Left ventricle myocardium inferior (tissue), 1 donor: ENCODE measurements at regions not wholly inside any gene's neighbourhood (a gene's known extent, or its start where the extent isn't known, plus 50 kb on each side); places are given as distances from the start of the nearest gene placed in this dataset.

Source experiments
- DNase-seq: peaks from one replicate; pipeline ENCODE4 v3.0.0-alpha.2; 2020
- H3K27ac ChIP-seq: fragments of 200-600 bp; replicated peaks from 2 replicates; pipeline ENCODE4 v1.8.0; 2021
- H3K27me3 ChIP-seq: fragments of 200-600 bp; 2 replicates; pipeline ENCODE4 v1.8.0; 2021; ENCODE audit warnings: low read depth
- H3K36me3 ChIP-seq: fragments of 200-600 bp; 2 replicates; pipeline ENCODE4 v1.8.0; 2021
- H3K4me1 ChIP-seq: fragments of 200-600 bp; 2 replicates; pipeline ENCODE4 v1.8.0; 2021
- H3K4me3 ChIP-seq: fragments of 200-600 bp; 2 replicates; pipeline ENCODE4 v1.8.0; 2021; ENCODE audit warnings: mild to moderate bottlenecking, moderate library complexity
- H3K9me3 ChIP-seq: fragments of 200-600 bp; replicated peaks from 2 replicates; pipeline ENCODE4 v1.8.0; 2021
- CTCF ChIP-seq: fragments of 200-600 bp; IDR thresholded peaks from 2 replicates; pipeline ENCODE4 v1.8.0; 2021; ENCODE audit warnings: antibody characterized with exemption, mild to moderate bottlenecking, borderline replicate concordance
- intact Hi-C: fragments of 100-400 bp; cut with micrococcal nuclease; formaldehyde crosslinking; loops from one replicate; pipeline ENCODE4 v1.11.0; 2022
- donor health status: DM: no; HTN: yes; CAD: no; lungs with severe emphysema.

- Histone ChIP-seq H3K9me3 (peaks cover 21% of the 10 kb centered on the region), H3K27me3 (peaks cover 28% of the 10 kb centered on the region), H3K27ac (no peak overlapping the region), H3K4me1 (no peaks in the 10 kb centered on the region), H3K4me3 (no peak overlapping the region), H3K36me3 (no peaks in the 10 kb centered on the region)
- DNase-seq = no peak
- intact Hi-C loops = no loop called here
- TF ChIP-seq CTCF = no peak
Observed at GRCh38 chr11:131109790-131110189, 193.5 kb upstream of the SNX19 start.

- Histone ChIP-seq H3K4me3 (no peak overlapping the region), H3K9me3 (peaks cover 21% of the 10 kb centered on the region), H3K36me3 (no peaks in the 10 kb centered on the region), H3K27ac (no peak overlapping the region), H3K27me3 (peaks cover 19% of the 10 kb centered on the region), H3K4me1 (no peaks in the 10 kb centered on the region)
- no peak for DNase-seq
- TF ChIP-seq CTCF = no peak
- intact Hi-C loops = no loop called here
Observed at GRCh38 chr11:131111775-131112174, 195.5 kb upstream of the SNX19 start.

- TF ChIP-seq CTCF = no peak
- Histone ChIP-seq H3K27ac (no peak overlapping the region), H3K27me3 (peaks cover 12% of the 10 kb centered on the region), H3K4me3 (no peak overlapping the region), H3K36me3 (no peaks in the 10 kb centered on the region), H3K4me1 (no peaks in the 10 kb centered on the region), H3K9me3 (no peaks in the 10 kb centered on the region)
- DNase-seq = no peak
- intact Hi-C loops = no loop called here
Observed at GRCh38 chr11:131118247-131118646, 202.0 kb upstream of the SNX19 start.

- Histone ChIP-seq H3K4me3 (no peak overlapping the region), H3K27me3 (peaks cover 11% of the 10 kb centered on the region), H3K9me3 (peaks cover 8% of the 10 kb centered on the region), H3K4me1 (no peaks in the 10 kb centered on the region), H3K27ac (no peak overlapping the region), H3K36me3 (no peaks in the 10 kb centered on the region)
- no peak for TF ChIP-seq CTCF
- no peak for DNase-seq
- intact Hi-C loops = no loop called here
Observed at GRCh38 chr11:131121426-131122333, 205.4 kb upstream of the SNX19 start.

GRCh38 chr11:131122448-131122847, 206.2 kb upstream of the SNX19 start:
- peaks cover 16% of the 10 kb centered on the region for H3K9me3 ChIP-seq
- H3K4me1 ChIP-seq = no peaks in the 10 kb centered on the region
- peaks cover 11% of the 10 kb centered on the region for H3K27me3 ChIP-seq
- no peak for DNase-seq
- intact Hi-C loops = no loop called here
- H3K27ac ChIP-seq = no peak overlapping the region
- no peaks in the 10 kb centered on the region for H3K36me3 ChIP-seq
- TF ChIP-seq CTCF = no peak
- H3K4me3 ChIP-seq = no peak overlapping the region
